CD4-positive, alpha-beta T cell (primary cell): ENCODE measurements at regions not wholly inside any gene's neighbourhood (a gene's known extent, or its start where the extent isn't known, plus 50 kb on each side); places are given as distances from the start of the nearest gene placed in this dataset.

Experiments
- ATAC-seq: fragments of 200-7000 bp; cut with Tn5 transposase; one replicate; pipeline ENCODE4 v1.10.0; 2022; ENCODE audit warnings: mild to moderate bottlenecking; ENCODE audit not compliant: poor library complexity
- CTCF ChIA-PET: fragments of 350-600 bp; sonication (Branson Sonifier 250); formaldehyde crosslinking; loops from one replicate; lab custom pipeline; 2021; ENCODE audit warnings: antibody characterized with exemption, inconsistent platforms; lab: Charles Lee
- POLR2A ChIA-PET: fragments of 350-600 bp; sonication (Branson Sonifier 250); formaldehyde crosslinking; loops from one replicate; lab custom pipeline; 2021; ENCODE audit warnings: antibody characterized with exemption, inconsistent platforms; lab: Charles Lee
- DNase-seq, 14 experiments: peaks; one replicate each; pipeline ENCODE4 v3.0.0-alpha.2; 2013 to 2020; ENCODE audit warnings: mixed read lengths in 2 of 14
- H3K27ac ChIP-seq, 2 donors: one replicate each; pipeline versions ENCODE4 v1.5.1 to v1.7.0; 2013; ENCODE audit warnings: low read length in 2 of 2, low read depth in 1 of 2, mild to moderate bottlenecking in 1 of 2
- H3K27me3 ChIP-seq, 2 experiments: 1 replicate in 1 of 2; 2 replicates in 1 of 2; pipeline versions ENCODE4 v1.6.1 to v1.7.0; 2013; ENCODE audit warnings: low read length in 2 of 2, control low read depth in 1 of 2, mild to moderate bottlenecking in 1 of 2, moderate library complexity in 1 of 2; ENCODE audit not compliant: insufficient read depth in 2 of 2, control insufficient read depth in 1 of 2
- H3K36me3 ChIP-seq: one replicate; pipeline ENCODE4 v1.6.1; 2013; ENCODE audit warnings: low read length, control low read depth; ENCODE audit not compliant: insufficient read depth
- H3K4me1 ChIP-seq: one replicate; pipeline ENCODE4 v1.6.1; 2013; ENCODE audit warnings: low read length, control low read depth; ENCODE audit not compliant: insufficient read depth
- H3K4me3 ChIP-seq: one replicate; pipeline ENCODE4 v1.5.1; 2013; ENCODE audit warnings: mild to moderate bottlenecking, low read length, moderate library complexity
- H3K9me3 ChIP-seq, 2 experiments: 1 replicate in 1 of 2; 2 replicates in 1 of 2; pipeline versions ENCODE4 v1.6.1 to v1.7.0; 2013; ENCODE audit warnings: low read length in 2 of 2, mild to moderate bottlenecking in 2 of 2, control low read depth in 1 of 2, moderate library complexity in 1 of 2; ENCODE audit not compliant: control insufficient read depth in 1 of 2, insufficient read depth in 1 of 2
- H3K27ac Mint-ChIP-seq: one replicate; pipeline ENCODE4 v1.8.0; 2020; ENCODE audit warnings: mixed read lengths
- H3K27me3 Mint-ChIP-seq: one replicate; pipeline ENCODE4 v1.8.0; 2021; ENCODE audit warnings: mixed read lengths
- H3K36me3 Mint-ChIP-seq: one replicate; pipeline ENCODE4 v1.8.0; 2021; ENCODE audit warnings: low read depth, mixed read lengths
- H3K4me1 Mint-ChIP-seq: one replicate; pipeline ENCODE4 v1.8.0; 2021; ENCODE audit warnings: low read depth, mixed read lengths
- H3K4me3 Mint-ChIP-seq: one replicate; pipeline ENCODE4 v1.8.0; 2020; ENCODE audit warnings: mild to moderate bottlenecking, mixed read lengths
- H3K9me3 Mint-ChIP-seq: one replicate; pipeline ENCODE4 v1.8.0; 2020; ENCODE audit warnings: mixed read lengths
- CTCF ChIP-seq: fragments of 200-600 bp; IDR thresholded peaks from one replicate; pipeline ENCODE4 v1.8.0; 2022; ENCODE audit warnings: antibody characterized with exemption, mild to moderate bottlenecking
- intact Hi-C, 2 experiments: fragments of 100-400 bp; cut with DNase I in 1 of 2; cut with micrococcal nuclease in 1 of 2; formaldehyde crosslinking; loops; one replicate each; pipeline versions ENCODE4 v1.15.1 to v1.9.0; 2023 to 2025; cut with DNase I, micrococcal nuclease

- Histone ChIP-seq H3K9me3 (peaks cover 0 to 9% of the 10 kb centered on the region in 2 experiments), H3K27ac (no peak overlapping the region), H3K4me3 (no peak overlapping the region), H3K4me1 (no peaks in the 10 kb centered on the region), H3K27me3 (no peaks in the 10 kb centered on the region), H3K36me3 (no peaks in the 10 kb centered on the region)
- Mint-ChIP-seq H3K9me3 (peaks cover 12% of the 10 kb centered on the region), H3K27ac (no peak overlapping the region), H3K4me1 (no peaks in the 10 kb centered on the region), H3K27me3 (no peaks in the 10 kb centered on the region), H3K36me3 (no peaks in the 10 kb centered on the region), H3K4me3 (no peak overlapping the region)
- ATAC-seq = no peak
- no peak for TF ChIP-seq CTCF
- intact Hi-C loops = no loop called here
- CTCF ChIA-PET = no interaction called here
- POLR2A ChIA-PET = no interaction called here
- no peak for DNase-seq
Measured at GRCh38 chr5:4479426-4479825, 660.7 kb upstream of the ADAMTS16 start.

- POLR2A ChIA-PET = no interaction called here
Measured at GRCh38 chr5:4480528-4481349, 659.4 kb upstream of the ADAMTS16 start.

GRCh38 chr5:4487581-4487980 lies 652.5 kb upstream of the ADAMTS16 start:
- Mint-ChIP-seq H3K4me1 (no peaks in the 10 kb centered on the region), H3K27me3 (no peaks in the 10 kb centered on the region), H3K36me3 (no peaks in the 10 kb centered on the region), H3K27ac (no peak overlapping the region), H3K9me3 (peaks cover 10% of the 10 kb centered on the region), H3K4me3 (no peak overlapping the region)
- intact Hi-C loops = no loop called here
- CTCF ChIA-PET = interaction anchor here (0.6 kb wide), 1 partner anchor 1292 kb away, joined by 3 read pairs; no protein-coding TSS in a partner anchor
- Histone ChIP-seq H3K9me3 (peaks cover 5 to 13% of the 10 kb centered on the region in 2 experiments), H3K36me3 (no peaks in the 10 kb centered on the region), H3K4me3 (no peak overlapping the region), H3K27ac (no peak overlapping the region), H3K27me3 (no peaks in the 10 kb centered on the region), H3K4me1 (no peaks in the 10 kb centered on the region)
- POLR2A ChIA-PET = no interaction called here
- DNase-seq (no peak), ATAC-seq (no peak)
- TF ChIP-seq CTCF = no peak

More at GRCh38 chr5:4480528-4481349, 659.4 kb upstream of the ADAMTS16 start:
- CTCF ChIA-PET = no interaction called here
- no peak for DNase-seq
- H3K27ac ChIP-seq = no peak overlapping the region
- no peaks in the 10 kb centered on the region for H3K36me3 ChIP-seq
- no peak for TF ChIP-seq CTCF
- H3K9me3 Mint-ChIP-seq = peaks cover 12% of the 10 kb centered on the region
- H3K4me3 Mint-ChIP-seq = no peak overlapping the region
- no peak overlapping the region for H3K4me3 ChIP-seq
- no peaks in the 10 kb centered on the region for H3K4me1 Mint-ChIP-seq
- H3K27me3 Mint-ChIP-seq = no peaks in the 10 kb centered on the region
- no peak overlapping the region for H3K27ac Mint-ChIP-seq
- H3K36me3 Mint-ChIP-seq = no peaks in the 10 kb centered on the region
- no peaks in the 10 kb centered on the region for H3K27me3 ChIP-seq
- intact Hi-C loops = no loop called here
- H3K9me3 ChIP-seq = peaks cover 0 to 8% of the 10 kb centered on the region in 2 experiments
- H3K4me1 ChIP-seq = no peaks in the 10 kb centered on the region
- ATAC-seq = no peak
